ENCODE measurements at regions not wholly inside any gene's neighbourhood (a gene's known extent, or its start where the extent isn't known, plus 50 kb on each side); places are given as distances from the start of the nearest gene placed in this dataset.

GRCh38 chr14:51307551-51307950 is 67.5 kb downstream of the TMX1 start:
- in situ Hi-C loops (cut with HindIII; ENCODE audit: low pct_ligation_motif_present, low pct_unique_long_range_greater_than_20kb, low sequenced_read_pairs) = no loop called here
- DNase-seq = no peak

GRCh38 chr14:51308866-51309265 is 68.8 kb downstream of the TMX1 start:
- no peak for DNase-seq
- in situ Hi-C loops (cut with HindIII; ENCODE audit: low pct_ligation_motif_present, low pct_unique_long_range_greater_than_20kb, low sequenced_read_pairs) = no loop called here

GRCh38 chr14:51310505-51310944 is 70.5 kb downstream of the TMX1 start:
- DNase-seq = no peak
- in situ Hi-C loops (cut with HindIII; ENCODE audit: low pct_ligation_motif_present, low pct_unique_long_range_greater_than_20kb, low sequenced_read_pairs) = no loop called here

- no peak for DNase-seq
- in situ Hi-C loops (cut with HindIII; ENCODE audit: low pct_ligation_motif_present, low pct_unique_long_range_greater_than_20kb, low sequenced_read_pairs) = no loop called here
Observed at GRCh38 chr14:51314321-51315015, 74.4 kb downstream of the TMX1 start.

GRCh38 chr14:51317373-51317772 is 77.3 kb downstream of the TMX1 start:
- in situ Hi-C loops (cut with HindIII; ENCODE audit: low pct_ligation_motif_present, low pct_unique_long_range_greater_than_20kb, low sequenced_read_pairs) = no loop called here
- no peak for DNase-seq

GRCh38 chr14:51318813-51319597 is 79.0 kb downstream of the TMX1 start:
- no peak for DNase-seq
- in situ Hi-C loops (cut with HindIII; ENCODE audit: low pct_ligation_motif_present, low pct_unique_long_range_greater_than_20kb, low sequenced_read_pairs) = no loop called here

- peak; percentile 19 for DNase-seq
- in situ Hi-C loops (cut with HindIII; ENCODE audit: low pct_ligation_motif_present, low pct_unique_long_range_greater_than_20kb, low sequenced_read_pairs) = no loop called here
Observed at GRCh38 chr14:51321036-51321435, 81.0 kb downstream of the TMX1 start.

GRCh38 chr14:51323492-51323891 is 83.4 kb downstream of the TMX1 start:
- in situ Hi-C loops (cut with HindIII; ENCODE audit: low pct_ligation_motif_present, low pct_unique_long_range_greater_than_20kb, low sequenced_read_pairs) = no loop called here
- DNase-seq = no peak

- in situ Hi-C loops (cut with HindIII; ENCODE audit: low pct_ligation_motif_present, low pct_unique_long_range_greater_than_20kb, low sequenced_read_pairs) = no loop called here
- no peak for DNase-seq
Observed at GRCh38 chr14:51327376-51327775, 87.3 kb downstream of the TMX1 start.

GRCh38 chr14:51328064-51328771 is 88.2 kb downstream of the TMX1 start:
- no peak for DNase-seq
- in situ Hi-C loops (cut with HindIII; ENCODE audit: low pct_ligation_motif_present, low pct_unique_long_range_greater_than_20kb, low sequenced_read_pairs) = no loop called here

- in situ Hi-C loops (cut with HindIII; ENCODE audit: low pct_ligation_motif_present, low pct_unique_long_range_greater_than_20kb, low sequenced_read_pairs) = no loop called here
- DNase-seq = no peak
Observed at GRCh38 chr14:51328772-51329353, 88.8 kb downstream of the TMX1 start.

GRCh38 chr14:51331486-51332367 is 91.7 kb downstream of the TMX1 start:
- no peak for DNase-seq
- in situ Hi-C loops (cut with HindIII; ENCODE audit: low pct_ligation_motif_present, low pct_unique_long_range_greater_than_20kb, low sequenced_read_pairs) = no loop called here

- in situ Hi-C loops (cut with HindIII; ENCODE audit: low pct_ligation_motif_present, low pct_unique_long_range_greater_than_20kb, low sequenced_read_pairs) = no loop called here
- no peak for DNase-seq
Observed at GRCh38 chr14:51333299-51333698, 93.3 kb downstream of the TMX1 start.

GRCh38 chr14:51333901-51334521 is 94.0 kb downstream of the TMX1 start:
- no peak for DNase-seq

GRCh38 chr14:51334566-51334965 is 94.5 kb downstream of the TMX1 start:
- in situ Hi-C loops (cut with HindIII; ENCODE audit: low pct_ligation_motif_present, low pct_unique_long_range_greater_than_20kb, low sequenced_read_pairs) = no loop called here
- DNase-seq = no peak

More at GRCh38 chr14:51333901-51334521, 94.0 kb downstream of the TMX1 start:
- in situ Hi-C loops (cut with HindIII; ENCODE audit: low pct_ligation_motif_present, low pct_unique_long_range_greater_than_20kb, low sequenced_read_pairs) = no loop called here

- in situ Hi-C loops (cut with HindIII; ENCODE audit: low pct_ligation_motif_present, low pct_unique_long_range_greater_than_20kb, low sequenced_read_pairs) = no loop called here
Observed at GRCh38 chr14:51335531-51335930, 95.5 kb downstream of the TMX1 start.

GRCh38 chr14:51335961-51336723 is 96.1 kb downstream of the TMX1 start:
- in situ Hi-C loops (cut with HindIII; ENCODE audit: low pct_ligation_motif_present, low pct_unique_long_range_greater_than_20kb, low sequenced_read_pairs) = no loop called here
- DNase-seq = no peak

More at GRCh38 chr14:51335531-51335930, 95.5 kb downstream of the TMX1 start:
- no peak for DNase-seq

Measured in ACHN (cell line).